Breast epithelium (tissue), 4 donors: ENCODE measurements at regions not wholly inside any gene's neighbourhood (a gene's known extent, or its start where the extent isn't known, plus 50 kb on each side); places are given as distances from the start of the nearest gene placed in this dataset.

Experiments
- DNase-seq, 2 donors: peaks; one replicate each; pipeline ENCODE4 v3.0.0-alpha.2; 2019; ENCODE audit warnings: low spot score in 2 of 2
- H3K27ac ChIP-seq, 2 donors: fragments of 200-600 bp; sonication (generic) in 1 of 2; one replicate each; pipeline ENCODE4 v1.5.1; 2016 to 2019; ENCODE audit warnings: mild to moderate bottlenecking in 1 of 2
- H3K27me3 ChIP-seq, 2 donors: fragments of 200-600 bp; sonication (generic) in 1 of 2; one replicate each; pipeline versions ENCODE4 v1.5.1 to v1.6.0; 2017 to 2019; ENCODE audit warnings: control low read depth in 1 of 2, mild to moderate bottlenecking in 1 of 2
- H3K36me3 ChIP-seq: fragments of 200-600 bp; one replicate; pipeline ENCODE4 v1.5.1; 2019
- H3K4me1 ChIP-seq, 2 donors: fragments of 200-600 bp; sonication (generic); one replicate each; pipeline ENCODE4 v1.5.1; 2016 to 2019; ENCODE audit warnings: control low read depth in 1 of 2
- H3K4me3 ChIP-seq, 3 donors: fragments of 200-600 bp; sonication (generic); 1 replicate in 2 of 3; 2 replicates in 1 of 3; pipeline ENCODE4 v1.5.1; 2016 to 2019; ENCODE audit warnings: mild to moderate bottlenecking in 3 of 3, moderate library complexity in 2 of 3
- H3K9me3 ChIP-seq, 2 donors: fragments of 200-600 bp; sonication (generic) in 1 of 2; one replicate each; pipeline ENCODE4 v1.5.1; 2016 to 2019; ENCODE audit warnings: control low read depth in 1 of 2
- POLR2A ChIP-seq: fragments of 450-650 bp; IDR thresholded peaks from one replicate; pipeline ENCODE4 v1.6.1; 2016; ENCODE audit warnings: antibody characterized with exemption, mild to moderate bottlenecking, moderate library complexity
- POLR2AphosphoS5 ChIP-seq, 3 donors: sonication (generic); formaldehyde crosslinking; IDR thresholded peaks; one replicate each; pipeline ENCODE4 v1.6.1; 2017; ENCODE audit warnings: antibody characterized with exemption in 3 of 3
- intact Hi-C: fragments of 100-400 bp; cut with DNase I; formaldehyde crosslinking; loops from one replicate; pipeline ENCODE4 v1.15.1; 2023; ENCODE audit warnings: low total_unique reads
- TF ChIP-seq, protein P1 (sequence below), 3 donors: fragments of 450-650 bp; IDR thresholded peaks; one replicate each; pipeline ENCODE4 v1.5.1; 2016 to 2017; ENCODE audit warnings: antibody characterized with exemption in 3 of 3, mild to moderate bottlenecking in 3 of 3, moderate library complexity in 3 of 3

DNA sequence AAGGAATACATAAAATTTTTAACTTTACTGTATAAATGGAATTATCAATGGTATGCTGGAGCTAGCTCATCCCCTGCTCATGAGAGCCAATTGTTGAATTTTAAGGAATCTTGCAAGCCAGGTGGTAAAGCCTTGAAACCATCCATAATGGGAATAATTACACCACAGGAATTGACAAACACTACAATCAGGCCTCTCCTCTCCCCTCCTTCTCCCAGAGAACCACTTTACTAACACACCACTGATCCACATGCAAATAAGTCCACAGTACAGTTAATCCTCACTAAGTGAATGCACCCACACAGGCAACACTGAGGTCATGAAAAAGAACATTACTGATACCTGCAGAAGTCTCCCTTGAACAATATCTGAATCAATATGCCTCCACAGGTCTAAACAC is 140.5 kb downstream of the KLF12 start:
- no peak for DNase-seq
- intact Hi-C loops = loop anchor here (2.0 kb wide), 1 partner anchor 31 kb away; no protein-coding TSS in a partner anchor
- H3K36me3 ChIP-seq = no peaks in the 10 kb centered on the region
- TF ChIP-seq POLR2A (no peak), POLR2AphosphoS5 (IDR thresholded peaks at IDR 0.05) (no peak)
- TF ChIP-seq, protein P1, sequence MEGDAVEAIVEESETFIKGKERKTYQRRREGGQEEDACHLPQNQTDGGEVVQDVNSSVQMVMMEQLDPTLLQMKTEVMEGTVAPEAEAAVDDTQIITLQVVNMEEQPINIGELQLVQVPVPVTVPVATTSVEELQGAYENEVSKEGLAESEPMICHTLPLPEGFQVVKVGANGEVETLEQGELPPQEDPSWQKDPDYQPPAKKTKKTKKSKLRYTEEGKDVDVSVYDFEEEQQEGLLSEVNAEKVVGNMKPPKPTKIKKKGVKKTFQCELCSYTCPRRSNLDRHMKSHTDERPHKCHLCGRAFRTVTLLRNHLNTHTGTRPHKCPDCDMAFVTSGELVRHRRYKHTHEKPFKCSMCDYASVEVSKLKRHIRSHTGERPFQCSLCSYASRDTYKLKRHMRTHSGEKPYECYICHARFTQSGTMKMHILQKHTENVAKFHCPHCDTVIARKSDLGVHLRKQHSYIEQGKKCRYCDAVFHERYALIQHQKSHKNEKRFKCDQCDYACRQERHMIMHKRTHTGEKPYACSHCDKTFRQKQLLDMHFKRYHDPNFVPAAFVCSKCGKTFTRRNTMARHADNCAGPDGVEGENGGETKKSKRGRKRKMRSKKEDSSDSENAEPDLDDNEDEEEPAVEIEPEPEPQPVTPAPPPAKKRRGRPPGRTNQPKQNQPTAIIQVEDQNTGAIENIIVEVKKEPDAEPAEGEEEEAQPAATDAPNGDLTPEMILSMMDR (IDR thresholded peaks at IDR 0.05) = no peak
- H3K4me3 ChIP-seq = no peak overlapping the region
- no peak overlapping the region for H3K27ac ChIP-seq
- H3K4me1 ChIP-seq = peaks cover 0 to 4% of the 10 kb centered on the region in 2 donors
- no peaks in the 10 kb centered on the region for H3K27me3 ChIP-seq
- H3K9me3 ChIP-seq = no peaks in the 10 kb centered on the region

DNA sequence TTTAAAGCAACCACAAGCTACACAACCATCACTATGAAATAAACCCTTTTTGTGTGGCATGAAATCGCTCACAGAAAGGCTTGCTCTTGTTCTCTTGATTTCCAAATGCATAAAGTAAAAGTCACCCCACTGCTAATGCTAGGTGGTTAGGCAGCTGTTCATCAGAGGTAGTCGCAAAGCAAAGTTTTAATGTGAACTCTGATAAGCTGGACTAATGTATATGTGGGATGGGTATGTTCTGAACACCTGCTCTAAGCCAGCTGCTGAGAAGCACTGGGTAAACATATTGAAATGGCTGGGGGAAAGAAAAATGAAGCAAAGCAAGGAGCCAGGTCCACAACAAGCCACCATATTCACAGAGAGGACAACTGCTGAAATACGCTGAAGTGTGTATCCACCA is 142.3 kb downstream of the KLF12 start:
- TF ChIP-seq POLR2A (no peak), POLR2AphosphoS5 (IDR thresholded peaks at IDR 0.05) (no peak)
- TF ChIP-seq, protein P1 (IDR thresholded peaks at IDR 0.05) = no peak
- Histone ChIP-seq H3K4me1 (no peaks in the 10 kb centered on the region), H3K27ac (no peak overlapping the region), H3K27me3 (no peaks in the 10 kb centered on the region), H3K4me3 (no peak overlapping the region), H3K9me3 (no peaks in the 10 kb centered on the region), H3K36me3 (no peaks in the 10 kb centered on the region)
- DNase-seq = no peak
- intact Hi-C loops = no loop called here

DNA sequence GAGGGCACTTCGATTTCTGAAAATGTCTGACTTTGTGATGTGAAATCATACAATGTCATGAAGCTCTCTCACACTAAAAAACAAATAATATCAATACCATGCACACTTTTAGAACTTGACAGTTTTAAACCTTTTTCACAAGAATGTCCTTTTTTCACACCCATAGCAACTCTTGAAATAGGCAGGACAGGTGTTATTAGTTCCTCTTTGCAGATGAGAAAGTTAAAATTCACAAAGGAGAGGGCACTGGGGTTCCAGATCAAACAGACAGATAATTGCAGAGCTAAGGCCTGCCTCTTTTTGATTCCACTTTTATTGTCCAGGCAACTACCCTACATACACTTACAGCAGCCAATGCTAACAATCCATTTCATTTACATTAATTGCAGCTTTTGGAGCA is 142.8 kb downstream of the KLF12 start:
- no peak overlapping the region for H3K27ac ChIP-seq
- H3K9me3 ChIP-seq = no peaks in the 10 kb centered on the region
- no peaks in the 10 kb centered on the region for H3K36me3 ChIP-seq
- no peak for DNase-seq
- H3K4me3 ChIP-seq = no peak overlapping the region
- intact Hi-C loops = no loop called here
- TF ChIP-seq POLR2AphosphoS5 (IDR thresholded peaks at IDR 0.05) (no peak), POLR2A (no peak)
- TF ChIP-seq, protein P1 (IDR thresholded peaks at IDR 0.05) = no peak
- no peaks in the 10 kb centered on the region for H3K4me1 ChIP-seq
- no peaks in the 10 kb centered on the region for H3K27me3 ChIP-seq

DNA sequence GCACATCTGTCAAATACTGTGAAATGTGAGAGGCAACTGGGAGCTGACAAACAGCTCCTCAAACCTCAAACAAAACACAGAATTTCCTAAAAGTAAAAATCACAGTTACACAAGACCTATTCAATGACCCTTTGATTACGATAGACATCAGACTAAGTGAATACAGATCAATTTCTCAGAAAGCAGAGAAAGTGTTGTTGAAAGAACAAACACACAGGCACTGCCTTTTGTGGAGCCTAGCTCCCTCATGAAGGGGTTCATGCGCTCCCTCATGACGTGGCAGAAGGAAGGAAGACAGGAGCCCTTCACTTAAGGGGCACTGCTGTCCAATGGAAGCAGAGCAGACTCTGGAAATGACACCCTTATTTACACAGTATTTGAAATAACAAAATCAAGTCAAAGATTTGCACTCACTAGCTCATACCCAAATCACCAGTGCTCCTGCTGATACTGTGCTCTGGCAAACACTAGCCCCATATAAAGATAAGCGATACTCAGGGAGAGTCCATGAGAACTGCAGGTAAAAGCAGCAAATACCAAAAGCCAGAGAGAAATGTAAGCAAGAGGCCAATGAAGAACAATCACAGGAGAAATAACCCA is 144.9 kb downstream of the KLF12 start:
- intact Hi-C loops = no loop called here
- DNase-seq = no peak
- H3K4me3 ChIP-seq = no peak overlapping the region
- H3K9me3 ChIP-seq = no peaks in the 10 kb centered on the region
- no peaks in the 10 kb centered on the region for H3K4me1 ChIP-seq
- H3K27me3 ChIP-seq = no peaks in the 10 kb centered on the region
- H3K27ac ChIP-seq = no peak overlapping the region
- no peaks in the 10 kb centered on the region for H3K36me3 ChIP-seq
- no peak for TF ChIP-seq POLR2A
- TF ChIP-seq POLR2AphosphoS5 (IDR thresholded peaks at IDR 0.05) = no peak
- TF ChIP-seq, protein P1 (IDR thresholded peaks at IDR 0.05) = no peak

DNA sequence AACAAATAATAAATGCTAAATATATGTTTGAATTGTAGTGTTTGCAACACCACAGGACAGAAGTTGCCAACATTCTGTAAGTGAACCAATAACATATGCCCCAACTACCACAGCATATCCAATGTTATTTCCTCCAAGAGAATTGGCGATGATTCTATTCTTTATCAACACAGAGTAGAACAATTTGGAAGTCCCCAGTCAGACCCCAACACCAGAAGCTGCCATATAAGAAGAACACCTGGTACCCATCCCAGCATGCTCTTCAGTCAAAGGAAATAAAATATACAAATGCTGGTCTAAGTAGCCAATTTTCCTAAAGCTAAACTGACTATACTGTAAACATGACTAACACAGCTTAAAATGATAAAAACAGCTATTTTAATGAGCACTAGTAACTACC is 145.7 kb downstream of the KLF12 start:
- no peak for DNase-seq
- H3K27me3 ChIP-seq = no peaks in the 10 kb centered on the region
- H3K27ac ChIP-seq = no peak overlapping the region
- H3K4me1 ChIP-seq = no peaks in the 10 kb centered on the region
- no peaks in the 10 kb centered on the region for H3K36me3 ChIP-seq
- no peak overlapping the region for H3K4me3 ChIP-seq
- intact Hi-C loops = no loop called here
- TF ChIP-seq, protein P1 (IDR thresholded peaks at IDR 0.05) = no peak
- TF ChIP-seq POLR2AphosphoS5 (IDR thresholded peaks at IDR 0.05) = no peak
- TF ChIP-seq POLR2A = no peak
- no peaks in the 10 kb centered on the region for H3K9me3 ChIP-seq
